HUES64 (cell line): ENCODE measurements at regions not wholly inside any gene's neighbourhood (a gene's known extent, or its start where the extent isn't known, plus 50 kb on each side); places are given as distances from the start of the nearest gene placed in this dataset.

Experiments
- H3K27ac ChIP-seq: 2 replicates; pipeline ENCODE4 v1.7.0; 2013; ENCODE audit warnings: low read depth, low read length, inconsistent platforms
- H3K27me3 ChIP-seq: 2 replicates; pipeline ENCODE4 v1.6.1; 2013; ENCODE audit warnings: mild to moderate bottlenecking, low read length; ENCODE audit not compliant: insufficient read depth
- H3K36me3 ChIP-seq: 2 replicates; pipeline ENCODE4 v1.6.1; 2013; ENCODE audit warnings: mild to moderate bottlenecking, low read length; ENCODE audit not compliant: insufficient read depth
- H3K4me1 ChIP-seq: 2 replicates; pipeline ENCODE4 v1.6.1; 2013; ENCODE audit warnings: mild to moderate bottlenecking, low read length, moderate library complexity; ENCODE audit not compliant: insufficient read depth
- H3K4me3 ChIP-seq: 2 replicates; pipeline ENCODE4 v1.5.1; 2013; ENCODE audit warnings: mild to moderate bottlenecking, low read length, moderate library complexity
- H3K9ac ChIP-seq: 2 replicates; pipeline ENCODE4 v1.6.1; 2013; ENCODE audit warnings: mild to moderate bottlenecking, low read depth, low read length
- H3K9me3 ChIP-seq: 2 replicates; pipeline ENCODE4 v1.6.1; 2013; ENCODE audit warnings: low read depth, low read length; ENCODE audit not compliant: insufficient read depth
- WGBS: fragments of 150-250, 120-280 bp; methylation state at CpG from one replicate; pipeline ENCODE4 v1.1.7; 2013; ENCODE audit warnings: missing lambda C conversion rate; 5-methylcytosine and 5-hydroxymethylcytosine counted together

DNA sequence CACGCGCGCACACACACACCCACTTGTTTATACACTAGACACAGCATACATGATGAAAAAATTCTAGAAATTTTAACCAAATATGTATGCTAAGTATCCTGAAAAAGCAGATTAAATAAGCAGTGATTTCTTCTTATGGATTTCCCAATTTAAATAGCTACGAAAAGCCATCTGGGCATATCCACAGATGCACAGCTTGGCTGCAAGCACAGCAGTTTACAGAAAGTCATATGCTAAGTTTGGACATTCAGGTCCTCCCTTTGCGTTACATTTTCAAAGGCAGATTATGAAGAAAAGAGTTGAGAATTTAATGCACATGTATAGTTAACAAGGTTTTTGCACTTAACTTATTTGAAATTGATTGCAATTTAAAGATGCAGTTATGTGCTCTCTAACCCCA is 542.2 kb upstream of the EPHA5 start:
- no peak overlapping the region for H3K27ac ChIP-seq
- H3K36me3 ChIP-seq, result no peaks in the 10 kb centered on the region
- H3K4me3 ChIP-seq, result no peak overlapping the region
- no peaks in the 10 kb centered on the region; the same call in 1 of the 2 replicates for H3K9me3 ChIP-seq
- H3K9ac ChIP-seq, result no peak overlapping the region
- H3K27me3 ChIP-seq, result no peaks in the 10 kb centered on the region
- H3K4me1 ChIP-seq, result no peaks in the 10 kb centered on the region
- 91% methylated on average over 5 of the region's 5 CpGs for WGBS

DNA sequence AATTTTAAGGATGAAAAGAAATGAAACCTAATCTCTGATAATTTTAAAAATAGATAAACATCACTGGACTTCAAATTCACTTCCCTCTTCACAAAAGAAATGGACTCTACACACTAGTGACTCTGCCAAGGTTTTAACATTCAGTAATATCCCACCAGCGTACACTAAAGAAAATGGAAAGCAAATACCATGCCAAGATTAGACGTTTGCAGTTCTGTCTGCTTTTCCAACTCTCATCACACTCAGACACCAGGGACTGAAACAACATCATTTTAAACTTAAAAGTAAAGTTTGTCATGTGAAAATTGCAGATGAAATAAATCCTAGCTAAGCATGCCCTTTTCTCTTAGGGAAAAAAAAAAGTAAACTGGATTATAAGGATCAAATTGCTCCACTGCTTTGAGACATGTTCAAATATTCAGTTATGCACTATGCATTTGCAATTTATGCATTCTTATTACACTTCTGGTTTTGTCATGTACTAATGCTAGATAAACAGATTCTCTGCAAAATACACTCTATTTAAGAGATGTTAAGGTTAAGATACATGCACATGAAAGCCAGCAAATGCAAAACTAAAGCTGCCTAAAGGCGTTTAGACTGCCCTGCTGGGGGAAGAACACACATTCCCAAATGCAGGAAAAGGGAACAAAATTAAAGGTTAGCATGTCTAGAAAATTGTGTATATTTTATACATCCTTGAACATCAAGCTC is 534.4 kb upstream of the EPHA5 start:
- Histone ChIP-seq H3K4me3 (no peak overlapping the region), H3K27ac (no peak overlapping the region), H3K36me3 (no peaks in the 10 kb centered on the region), H3K27me3 (no peaks in the 10 kb centered on the region), H3K9ac (no peak overlapping the region), H3K4me1 (no peaks in the 10 kb centered on the region), H3K9me3 (no peaks in the 10 kb centered on the region; the same call in 1 of the 2 replicates)
- 84% methylated on average over 3 of the region's 3 CpGs for WGBS

GRCh38 chr4:66202870-66203269 is 532.6 kb upstream of the EPHA5 start:
- no peaks in the 10 kb centered on the region; the same call in 1 of the 2 replicates for H3K9me3 ChIP-seq
- 97% methylated on average over 2 of the region's 4 CpGs for WGBS
- H3K9ac ChIP-seq, result no peak overlapping the region
- H3K27ac ChIP-seq, result no peak overlapping the region
- H3K36me3 ChIP-seq, result no peaks in the 10 kb centered on the region
- no peaks in the 10 kb centered on the region for H3K27me3 ChIP-seq
- H3K4me3 ChIP-seq, result no peak overlapping the region
- no peaks in the 10 kb centered on the region for H3K4me1 ChIP-seq

- no peaks in the 10 kb centered on the region for H3K36me3 ChIP-seq
- H3K27me3 ChIP-seq, result no peaks in the 10 kb centered on the region
- no peak overlapping the region for H3K27ac ChIP-seq
- no peak overlapping the region for H3K9ac ChIP-seq
- WGBS, result 81% methylated on average over 1 of the region's 1 CpG
- no peak overlapping the region for H3K4me3 ChIP-seq
- H3K9me3 ChIP-seq, result no peaks in the 10 kb centered on the region
- H3K4me1 ChIP-seq, result no peaks in the 10 kb centered on the region
Observed at GRCh38 chr4:66197451-66197850, 527.2 kb upstream of the EPHA5 start.

- Histone ChIP-seq H3K4me1 (no peaks in the 10 kb centered on the region), H3K36me3 (no peaks in the 10 kb centered on the region), H3K9me3 (no peaks in the 10 kb centered on the region), H3K27ac (no peak overlapping the region), H3K4me3 (no peak overlapping the region), H3K27me3 (no peaks in the 10 kb centered on the region), H3K9ac (no peak overlapping the region)
- WGBS, result no CpG with 5 or more reads among the region's 1 CpG
Observed at GRCh38 chr4:66193487-66193886, 523.2 kb upstream of the EPHA5 start.

- Histone ChIP-seq H3K9ac (no peak overlapping the region), H3K27ac (no peak overlapping the region), H3K4me1 (no peaks in the 10 kb centered on the region), H3K27me3 (no peaks in the 10 kb centered on the region), H3K4me3 (no peak overlapping the region), H3K36me3 (no peaks in the 10 kb centered on the region), H3K9me3 (no peaks in the 10 kb centered on the region)
- 89% methylated on average over 3 of the region's 3 CpGs for WGBS
Observed at GRCh38 chr4:66187175-66187720, 517.0 kb upstream of the EPHA5 start.

GRCh38 chr4:66186095-66186494 is 515.8 kb upstream of the EPHA5 start:
- Histone ChIP-seq H3K27me3 (no peaks in the 10 kb centered on the region), H3K36me3 (no peaks in the 10 kb centered on the region), H3K27ac (no peak overlapping the region), H3K4me1 (no peaks in the 10 kb centered on the region), H3K9ac (no peak overlapping the region), H3K4me3 (no peak overlapping the region), H3K9me3 (no peaks in the 10 kb centered on the region)

DNA sequence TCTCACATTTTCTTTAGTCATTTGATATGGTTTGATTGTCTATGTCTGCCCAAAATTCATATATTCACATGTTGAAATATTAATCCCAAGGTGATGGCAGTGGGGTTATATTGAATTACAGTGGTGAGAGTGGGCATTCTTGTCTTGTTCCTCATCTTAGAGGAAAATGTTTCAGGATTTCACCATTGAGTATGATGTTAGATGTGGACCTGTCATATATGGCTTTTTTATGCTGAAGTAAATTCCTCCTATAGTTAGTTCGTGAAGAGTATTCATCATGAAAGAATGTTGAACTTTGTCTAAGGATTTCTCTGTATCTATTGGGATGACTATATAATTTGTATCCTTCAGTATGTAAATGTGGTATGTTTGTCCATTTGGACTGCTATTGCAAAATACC is 512.3 kb upstream of the EPHA5 start:
- Histone ChIP-seq H3K36me3 (no peaks in the 10 kb centered on the region), H3K27me3 (no peaks in the 10 kb centered on the region), H3K9me3 (no peaks in the 10 kb centered on the region), H3K27ac (no peak overlapping the region), H3K9ac (no peak overlapping the region), H3K4me3 (no peak overlapping the region), H3K4me1 (peaks cover 8% of the 10 kb centered on the region; the same call in 1 of the 2 replicates)
- WGBS, result 96% methylated on average over 1 of the region's 1 CpG

- Histone ChIP-seq H3K4me1 (peaks cover 8% of the 10 kb centered on the region; the same call in 1 of the 2 replicates), H3K9me3 (no peaks in the 10 kb centered on the region), H3K27me3 (no peaks in the 10 kb centered on the region), H3K4me3 (no peak overlapping the region), H3K9ac (no peak overlapping the region), H3K36me3 (no peaks in the 10 kb centered on the region), H3K27ac (no peak overlapping the region)
Observed at GRCh38 chr4:66178906-66179305, 508.6 kb upstream of the EPHA5 start.

DNA sequence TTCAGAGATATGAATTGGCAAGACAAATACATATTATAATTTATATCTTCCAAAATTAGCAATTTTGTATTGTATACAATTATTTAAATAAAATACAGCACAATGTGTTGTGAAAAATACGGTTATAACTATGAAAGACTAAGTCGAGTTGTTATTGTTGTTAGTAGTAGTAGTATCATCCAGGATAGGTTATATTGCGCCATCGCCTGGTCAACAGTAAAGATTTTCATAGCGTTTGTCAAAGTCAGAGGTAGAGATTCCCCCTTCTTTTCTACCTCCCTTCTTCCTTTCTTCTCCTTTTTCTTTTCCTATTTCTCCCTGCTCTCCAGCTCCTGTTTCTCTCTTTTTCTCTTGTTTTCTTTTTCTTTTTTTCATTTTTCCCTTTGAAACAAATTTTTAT is 499.1 kb upstream of the EPHA5 start:
- WGBS, result 35% methylated on average over 5 of the region's 5 CpGs
- Histone ChIP-seq H3K36me3 (no peaks in the 10 kb centered on the region), H3K4me3 (no peak overlapping the region), H3K9me3 (peaks cover 14% of the 10 kb centered on the region), H3K4me1 (no peaks in the 10 kb centered on the region), H3K9ac (no peak overlapping the region), H3K27me3 (no peaks in the 10 kb centered on the region), H3K27ac (no peak overlapping the region)

DNA sequence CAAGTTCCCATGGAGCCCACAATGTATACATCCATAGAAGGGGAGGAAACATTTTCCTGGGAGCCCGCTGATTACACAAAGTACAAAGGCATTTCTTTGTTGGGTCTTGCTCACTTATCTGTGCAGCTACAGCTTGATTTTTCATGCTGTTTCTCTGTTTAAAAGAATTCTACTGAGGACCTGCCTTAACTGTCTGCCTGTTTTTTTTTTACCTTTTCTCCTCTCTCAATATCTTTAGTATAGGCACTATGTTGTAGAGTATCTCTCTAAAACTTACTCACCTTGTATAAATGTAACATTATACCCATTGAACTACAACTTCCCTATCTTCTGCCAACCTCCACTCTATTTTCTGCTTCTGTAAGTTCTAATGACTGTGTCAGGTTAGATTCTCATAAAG is 494.6 kb upstream of the EPHA5 start:
- Histone ChIP-seq H3K36me3 (no peaks in the 10 kb centered on the region), H3K27me3 (no peaks in the 10 kb centered on the region), H3K9ac (no peak overlapping the region), H3K9me3 (peaks cover 22% of the 10 kb centered on the region), H3K27ac (no peak overlapping the region), H3K4me3 (no peak overlapping the region), H3K4me1 (no peaks in the 10 kb centered on the region)
- 93% methylated on average over 1 of the region's 1 CpG for WGBS

GRCh38 chr4:66160606-66161005 is 490.3 kb upstream of the EPHA5 start:
- Histone ChIP-seq H3K27me3 (no peaks in the 10 kb centered on the region), H3K27ac (no peak overlapping the region), H3K36me3 (no peaks in the 10 kb centered on the region), H3K9ac (no peak overlapping the region), H3K4me1 (no peaks in the 10 kb centered on the region), H3K9me3 (peaks cover 18% of the 10 kb centered on the region), H3K4me3 (no peak overlapping the region)
- WGBS, result 100% methylated on average over 1 of the region's 1 CpG
